ENCODE measurements at regions not wholly inside any gene's neighbourhood (a gene's known extent, or its start where the extent isn't known, plus 50 kb on each side); places are given as distances from the start of the nearest gene placed in this dataset.
"Not testable (repeated sequence)": the region's sequence is repeated elsewhere in the genome, so short reads cannot be mapped to it uniquely, and the experiment has no call there.

DNA sequence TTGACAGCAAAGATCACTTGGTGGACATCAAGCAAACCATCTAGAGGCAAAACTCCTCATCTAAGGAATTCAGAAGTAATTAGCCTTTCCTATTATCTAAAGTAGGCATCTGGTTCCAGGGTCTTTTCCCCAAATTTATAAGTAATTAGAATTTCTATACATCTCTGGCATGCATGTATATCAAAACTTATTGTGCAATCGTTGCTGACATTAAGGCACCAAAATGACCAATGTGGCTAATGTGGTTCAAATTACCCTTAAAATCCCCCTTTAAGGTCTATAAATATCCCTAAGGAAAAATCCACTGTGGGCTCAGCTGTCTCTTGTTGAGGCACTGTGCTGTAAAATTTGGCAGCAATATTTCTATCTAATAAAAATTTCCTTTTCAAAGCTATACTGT lies 695.9 kb upstream of the LRRTM4 start:
- CTCF ChIA-PET, result no interaction called here
- no peak overlapping the region for H3K4me3 Mint-ChIP-seq
- no peak overlapping the region for H3K27ac Mint-ChIP-seq
- peaks cover 18% of the 10 kb centered on the region for H3K9me3 Mint-ChIP-seq (ENCODE audit: low read depth)
- no peaks in the 10 kb centered on the region for H3K36me3 Mint-ChIP-seq
- H3K27me3 Mint-ChIP-seq, result no peaks in the 10 kb centered on the region
- no peak for ATAC-seq
- DNase-seq, result no peak
- H3K4me1 Mint-ChIP-seq, result no peaks in the 10 kb centered on the region

- Mint-ChIP-seq H3K27ac (no peak overlapping the region), H3K9me3 (ENCODE audit: low read depth) (peaks cover 12% of the 10 kb centered on the region), H3K4me3 (no peak overlapping the region), H3K4me1 (no peaks in the 10 kb centered on the region), H3K36me3 (no peaks in the 10 kb centered on the region), H3K27me3 (no peaks in the 10 kb centered on the region)
- DNase-seq (no peak), ATAC-seq (no peak)
- CTCF ChIA-PET, result no interaction called here
These were observed 715.5 kb upstream of the LRRTM4 start for GRCh38 chr2:78237704-78238103.

- DNase-seq, result no peak
- ATAC-seq, result no peak
- H3K4me3 Mint-ChIP-seq, result no peak overlapping the region
- no peaks in the 10 kb centered on the region for H3K4me1 Mint-ChIP-seq
- H3K27ac Mint-ChIP-seq, result no peak overlapping the region
- H3K36me3 Mint-ChIP-seq, result no peaks in the 10 kb centered on the region
- CTCF ChIA-PET, result no interaction called here
- peaks cover 6% of the 10 kb centered on the region for H3K9me3 Mint-ChIP-seq (ENCODE audit: low read depth)
- H3K27me3 Mint-ChIP-seq, result no peaks in the 10 kb centered on the region
These were observed 723.4 kb upstream of the LRRTM4 start for GRCh38 chr2:78245394-78246135.

DNA sequence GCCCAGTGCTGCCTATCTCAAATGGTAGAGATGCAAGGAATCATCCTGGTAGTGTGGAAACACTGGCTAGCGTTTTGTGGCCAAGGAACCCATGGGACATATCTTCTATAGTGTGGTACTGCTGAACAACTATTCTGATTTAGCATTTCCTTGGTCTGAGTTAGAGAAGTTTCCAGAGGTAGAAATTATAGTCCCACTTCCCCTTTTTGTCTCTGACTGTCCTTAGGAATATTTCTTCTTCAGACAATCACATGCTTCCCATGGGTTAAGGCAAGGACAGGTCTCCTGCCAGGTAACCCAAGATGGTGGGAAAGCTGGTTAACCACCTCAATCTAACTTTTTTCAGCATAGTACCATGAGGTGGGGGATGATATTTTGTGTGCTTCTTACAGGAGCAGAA lies 729.5 kb upstream of the LRRTM4 start:
- H3K4me3 Mint-ChIP-seq, result no peak overlapping the region
- no peaks in the 10 kb centered on the region for H3K36me3 Mint-ChIP-seq
- CTCF ChIA-PET, result no interaction called here
- ATAC-seq, result no peak
- no peak overlapping the region for H3K27ac Mint-ChIP-seq
- H3K9me3 Mint-ChIP-seq (ENCODE audit: low read depth), result peaks cover 8% of the 10 kb centered on the region
- H3K27me3 Mint-ChIP-seq, result no peaks in the 10 kb centered on the region
- H3K4me1 Mint-ChIP-seq, result no peaks in the 10 kb centered on the region
- DNase-seq, result no peak

DNA sequence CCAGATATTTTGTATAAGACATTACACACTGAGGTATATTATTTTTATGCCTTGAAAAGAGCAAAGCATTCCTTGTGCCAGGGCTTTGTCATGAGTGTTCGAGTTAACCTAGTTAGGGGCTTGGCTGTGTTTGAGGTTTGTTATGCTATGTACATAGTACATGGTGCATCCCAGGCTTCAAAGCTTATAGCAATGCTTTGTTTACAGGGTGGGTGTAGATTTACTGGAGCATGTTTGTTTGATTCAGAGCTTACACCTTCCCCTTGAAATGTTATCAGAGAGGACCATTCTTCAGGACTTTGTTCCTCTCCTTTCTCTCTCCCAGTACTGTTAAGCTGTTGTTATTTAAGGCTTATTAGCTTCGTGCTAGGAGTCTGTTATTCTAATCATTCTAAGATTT lies 738.7 kb upstream of the LRRTM4 start:
- H3K4me3 Mint-ChIP-seq, result no peak overlapping the region
- H3K36me3 Mint-ChIP-seq, result no peaks in the 10 kb centered on the region
- H3K9me3 Mint-ChIP-seq (ENCODE audit: low read depth), result peaks cover 13% of the 10 kb centered on the region
- no peaks in the 10 kb centered on the region for H3K4me1 Mint-ChIP-seq
- no peak overlapping the region for H3K27ac Mint-ChIP-seq
- CTCF ChIA-PET, result no interaction called here
- DNase-seq, result no peak
- ATAC-seq, result no peak
- H3K27me3 Mint-ChIP-seq, result no peaks in the 10 kb centered on the region

- Mint-ChIP-seq H3K36me3 (no peaks in the 10 kb centered on the region), H3K4me3 (no peak overlapping the region), H3K4me1 (no peaks in the 10 kb centered on the region), H3K27me3 (no peaks in the 10 kb centered on the region), H3K27ac (no peak overlapping the region), H3K9me3 (ENCODE audit: low read depth) (peaks cover 15% of the 10 kb centered on the region)
- ATAC-seq (no peak), DNase-seq (no peak)
- CTCF ChIA-PET, result no interaction called here
These were observed 739.3 kb upstream of the LRRTM4 start for GRCh38 chr2:78261454-78261853.

- CTCF ChIA-PET, H3K4me3 Mint-ChIP-seq, H3K4me1 Mint-ChIP-seq, H3K36me3 Mint-ChIP-seq, H3K27ac Mint-ChIP-seq, H3K27me3 Mint-ChIP-seq, ATAC-seq, DNase-seq: not testable (repeated sequence)
- peaks cover 15% of the 10 kb centered on the region for H3K9me3 Mint-ChIP-seq (ENCODE audit: low read depth)
These were observed 739.9 kb upstream of the LRRTM4 start for GRCh38 chr2:78262089-78262488.

DNA sequence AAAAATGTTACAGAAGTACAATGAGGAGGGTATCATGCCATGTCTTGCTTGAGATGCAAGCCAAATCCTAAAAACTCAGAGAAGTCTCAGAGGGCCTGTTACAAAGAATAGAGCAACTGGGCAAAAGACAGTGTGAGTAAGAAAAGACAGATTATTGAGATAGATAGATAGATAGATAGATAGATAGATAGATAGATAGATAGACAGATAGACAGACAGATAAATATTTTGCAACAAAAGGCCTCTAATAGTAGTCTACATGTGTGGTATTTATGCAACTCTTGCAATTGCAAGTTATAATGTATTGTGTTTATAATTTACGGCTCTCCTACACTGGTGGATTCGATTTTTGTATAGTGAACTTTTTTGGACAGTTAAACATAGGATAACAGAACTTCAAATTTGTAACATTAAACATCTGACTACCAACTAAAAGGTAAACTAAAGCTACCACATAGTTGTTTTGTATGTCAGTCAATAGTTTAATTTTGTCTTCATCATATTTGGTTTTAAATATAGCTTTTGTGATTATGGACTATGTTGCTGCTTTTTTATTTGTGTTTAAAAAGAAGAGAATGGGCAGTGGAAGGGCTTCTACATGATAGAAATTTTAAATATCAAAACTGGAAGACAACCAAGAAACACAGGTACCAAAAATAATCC lies 740.7 kb upstream of the LRRTM4 start:
- Mint-ChIP-seq H3K27me3 (no peaks in the 10 kb centered on the region), H3K4me1 (no peaks in the 10 kb centered on the region), H3K27ac (no peak overlapping the region), H3K36me3 (no peaks in the 10 kb centered on the region), H3K4me3 (no peak overlapping the region), H3K9me3 (ENCODE audit: low read depth) (peaks cover 15% of the 10 kb centered on the region)
- ATAC-seq (no peak), DNase-seq (no peak)
- CTCF ChIA-PET, result no interaction called here

- Mint-ChIP-seq H3K27ac (no peak overlapping the region), H3K9me3 (ENCODE audit: low read depth) (peaks cover 15% of the 10 kb centered on the region), H3K4me1 (no peaks in the 10 kb centered on the region), H3K36me3 (no peaks in the 10 kb centered on the region), H3K27me3 (no peaks in the 10 kb centered on the region), H3K4me3 (no peak overlapping the region)
- DNase-seq, result no peak
- ATAC-seq, result no peak
- CTCF ChIA-PET, result no interaction called here
These were observed 741.4 kb upstream of the LRRTM4 start for GRCh38 chr2:78263571-78263970.

GRCh38 chr2:78264130-78264529 lies 742.0 kb upstream of the LRRTM4 start:
- Mint-ChIP-seq H3K4me3 (no peak overlapping the region), H3K4me1 (no peaks in the 10 kb centered on the region), H3K27me3 (no peaks in the 10 kb centered on the region), H3K36me3 (no peaks in the 10 kb centered on the region), H3K27ac (no peak overlapping the region), H3K9me3 (ENCODE audit: low read depth) (peaks cover 15% of the 10 kb centered on the region)
- no peak for ATAC-seq
- CTCF ChIA-PET, result no interaction called here
- no peak for DNase-seq

DNA sequence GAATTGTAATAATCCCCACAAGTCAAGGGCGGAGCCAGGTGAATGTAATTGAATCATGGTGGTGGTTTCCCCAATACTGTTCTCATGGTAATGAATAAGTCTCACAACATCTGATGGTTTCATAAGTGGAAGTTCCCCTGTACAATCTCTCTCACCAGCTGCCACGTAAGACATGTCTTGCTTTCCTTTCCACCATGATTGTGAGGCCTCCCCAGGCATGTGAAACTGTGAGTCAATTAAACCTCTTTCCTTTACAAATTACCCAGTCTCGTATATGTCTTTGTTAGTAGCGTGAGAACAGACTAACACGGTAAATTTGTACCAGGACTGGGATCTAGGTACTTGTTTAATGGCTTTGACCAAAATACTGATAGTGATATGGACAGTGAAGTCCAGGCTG lies 744.3 kb upstream of the REG3G start:
- no peak overlapping the region for H3K4me3 Mint-ChIP-seq
- no peaks in the 10 kb centered on the region for H3K4me1 Mint-ChIP-seq
- CTCF ChIA-PET, result no interaction called here
- H3K27me3 Mint-ChIP-seq, result no peaks in the 10 kb centered on the region
- H3K27ac Mint-ChIP-seq, result no peak overlapping the region
- H3K36me3 Mint-ChIP-seq, result no peaks in the 10 kb centered on the region
- DNase-seq (no peak), ATAC-seq (no peak)
- peaks cover 8% of the 10 kb centered on the region for H3K9me3 Mint-ChIP-seq (ENCODE audit: low read depth)

DNA sequence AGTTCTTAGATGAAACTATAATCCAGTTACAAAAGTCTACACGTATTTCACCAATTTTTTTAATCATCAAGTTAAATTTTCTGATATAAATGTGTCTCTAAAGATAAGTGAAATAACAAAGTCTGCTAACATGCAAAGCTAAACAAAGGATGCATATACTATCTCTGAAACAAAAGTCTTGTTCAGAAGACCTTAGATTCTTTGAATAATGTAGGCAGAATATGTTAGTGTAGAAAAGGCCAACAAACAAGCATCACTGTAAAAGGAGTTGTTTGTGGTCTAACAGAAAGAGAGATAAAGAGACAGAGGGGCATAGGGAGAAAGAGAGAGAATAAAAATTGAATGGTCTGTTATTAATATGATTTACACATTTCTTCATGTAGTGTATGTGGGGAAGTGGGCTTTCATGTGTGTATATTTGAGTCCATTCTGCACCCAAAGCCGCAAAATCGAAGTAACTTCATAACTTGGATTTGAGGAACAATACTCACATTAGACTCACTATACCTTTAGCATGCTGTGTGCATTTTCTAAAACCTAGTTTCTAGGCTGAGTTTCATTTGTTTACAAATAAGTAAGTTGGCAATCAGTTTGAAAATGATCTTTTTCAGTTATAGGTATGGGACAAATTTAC lies 734.8 kb upstream of the REG3G start:
- no peak for DNase-seq
- Mint-ChIP-seq H3K9me3 (ENCODE audit: low read depth) (peaks cover 6% of the 10 kb centered on the region), H3K4me3 (no peak overlapping the region), H3K27ac (no peak overlapping the region), H3K4me1 (no peaks in the 10 kb centered on the region), H3K27me3 (no peaks in the 10 kb centered on the region), H3K36me3 (no peaks in the 10 kb centered on the region)
- ATAC-seq, result no peak
- CTCF ChIA-PET, result no interaction called here

- no peaks in the 10 kb centered on the region for H3K27me3 Mint-ChIP-seq
- DNase-seq (no peak), ATAC-seq (no peak)
- H3K27ac Mint-ChIP-seq, result no peak overlapping the region
- H3K36me3 Mint-ChIP-seq, result no peaks in the 10 kb centered on the region
- no peaks in the 10 kb centered on the region for H3K4me1 Mint-ChIP-seq
- H3K4me3 Mint-ChIP-seq, result no peak overlapping the region
- H3K9me3 Mint-ChIP-seq (ENCODE audit: low read depth), result peaks cover 4% of the 10 kb centered on the region
- CTCF ChIA-PET, result no interaction called here
These were observed 731.7 kb upstream of the REG3G start for GRCh38 chr2:78293768-78294167.

DNA sequence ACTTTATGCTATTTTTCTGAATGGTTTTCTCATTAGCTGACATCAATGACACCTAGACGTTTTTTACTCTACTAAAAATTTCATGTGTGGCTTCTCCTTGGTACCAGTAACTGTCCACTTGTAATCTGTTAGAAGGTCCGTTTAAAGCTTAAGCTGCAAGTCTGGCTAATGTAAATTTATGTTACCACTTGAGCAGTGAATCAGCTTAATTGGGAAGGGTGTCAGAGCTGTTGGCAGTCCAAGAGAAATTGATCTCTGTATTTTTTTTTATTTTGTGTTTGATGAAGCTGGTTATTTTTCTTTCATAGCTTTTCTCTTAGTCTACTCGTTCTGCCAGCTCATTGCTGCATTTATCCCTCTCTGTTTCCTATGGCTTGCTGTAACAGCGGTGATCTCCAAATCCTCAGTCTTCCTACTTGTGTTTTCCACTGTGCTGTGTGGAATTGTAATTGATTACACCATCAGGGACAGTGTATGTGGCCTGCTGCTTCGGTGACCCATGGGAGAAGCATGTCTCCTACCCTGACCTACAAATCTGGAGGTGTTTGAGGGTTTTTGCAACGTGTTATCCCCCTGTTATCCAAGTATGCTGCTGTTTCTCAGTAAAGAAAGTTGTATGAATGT lies 724.2 kb upstream of the REG3G start:
- Mint-ChIP-seq H3K4me1 (no peaks in the 10 kb centered on the region), H3K27ac (no peak overlapping the region), H3K9me3 (ENCODE audit: low read depth) (peaks cover 7% of the 10 kb centered on the region), H3K36me3 (no peaks in the 10 kb centered on the region), H3K4me3 (no peak overlapping the region), H3K27me3 (no peaks in the 10 kb centered on the region)
- DNase-seq (no peak), ATAC-seq (no peak)
- CTCF ChIA-PET, result interaction anchor here (0.6 kb wide), 1 partner anchor 823 kb away, joined by 3 read pairs; no protein-coding TSS in a partner anchor
